Stomach (tissue), 4 donors: ENCODE measurements at regions not wholly inside any gene's neighbourhood (a gene's known extent, or its start where the extent isn't known, plus 50 kb on each side); places are given as distances from the start of the nearest gene placed in this dataset.

Experiments used
- POLR2AphosphoS5 ChIP-seq, 3 donors: sonication (generic); formaldehyde crosslinking; IDR thresholded peaks; one replicate each; pipeline ENCODE4 v1.6.1; 2016; ENCODE audit warnings: antibody characterized with exemption in 3 of 3
- TF ChIP-seq, protein P1 (sequence below), 7 experiments: fragments of 450-650 bp in 4 of 7; fragments of 200-600 bp in 3 of 7; sonication (generic) in 3 of 7; IDR thresholded peaks; one replicate each; pipeline ENCODE4 v1.5.1; 2016 to 2019; ENCODE audit warnings: antibody characterized with exemption in 7 of 7, control low read depth in 2 of 7, mild to moderate bottlenecking in 1 of 7

DNA sequence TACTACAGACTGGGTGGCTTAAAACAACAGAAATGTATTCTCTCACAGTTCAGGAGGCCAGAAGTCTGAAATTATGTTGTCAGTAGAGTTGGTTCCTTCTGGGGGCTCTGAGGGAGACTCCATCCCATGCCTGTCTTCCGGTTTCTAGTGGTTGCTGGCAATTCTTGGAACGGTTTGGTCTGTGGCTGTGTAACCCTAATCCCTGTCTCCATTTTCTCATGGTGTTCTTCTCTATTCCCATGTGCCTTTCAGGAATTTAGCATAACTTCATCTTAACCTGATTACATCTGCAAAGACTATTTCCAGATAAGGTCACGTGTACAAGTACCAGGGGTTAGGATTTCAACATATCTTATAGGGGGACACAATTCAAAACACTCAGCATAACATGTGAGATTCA, 73.2 kb downstream of the FAM241B start:
- TF ChIP-seq POLR2AphosphoS5 (IDR thresholded peaks at IDR 0.05), result no peak
- TF ChIP-seq, protein P1, sequence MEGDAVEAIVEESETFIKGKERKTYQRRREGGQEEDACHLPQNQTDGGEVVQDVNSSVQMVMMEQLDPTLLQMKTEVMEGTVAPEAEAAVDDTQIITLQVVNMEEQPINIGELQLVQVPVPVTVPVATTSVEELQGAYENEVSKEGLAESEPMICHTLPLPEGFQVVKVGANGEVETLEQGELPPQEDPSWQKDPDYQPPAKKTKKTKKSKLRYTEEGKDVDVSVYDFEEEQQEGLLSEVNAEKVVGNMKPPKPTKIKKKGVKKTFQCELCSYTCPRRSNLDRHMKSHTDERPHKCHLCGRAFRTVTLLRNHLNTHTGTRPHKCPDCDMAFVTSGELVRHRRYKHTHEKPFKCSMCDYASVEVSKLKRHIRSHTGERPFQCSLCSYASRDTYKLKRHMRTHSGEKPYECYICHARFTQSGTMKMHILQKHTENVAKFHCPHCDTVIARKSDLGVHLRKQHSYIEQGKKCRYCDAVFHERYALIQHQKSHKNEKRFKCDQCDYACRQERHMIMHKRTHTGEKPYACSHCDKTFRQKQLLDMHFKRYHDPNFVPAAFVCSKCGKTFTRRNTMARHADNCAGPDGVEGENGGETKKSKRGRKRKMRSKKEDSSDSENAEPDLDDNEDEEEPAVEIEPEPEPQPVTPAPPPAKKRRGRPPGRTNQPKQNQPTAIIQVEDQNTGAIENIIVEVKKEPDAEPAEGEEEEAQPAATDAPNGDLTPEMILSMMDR (IDR thresholded peaks at IDR 0.05), result no peak
